Psoas muscle (tissue), 7 donors: ENCODE measurements at regions not wholly inside any gene's neighbourhood (a gene's known extent, or its start where the extent isn't known, plus 50 kb on each side); places are given as distances from the start of the nearest gene placed in this dataset.

Source experiments
- ATAC-seq, 4 donors: fragments of 200-7000 bp; cut with Tn5 transposase; one replicate each; pipeline ENCODE4 v1.9.1; 2020; ENCODE audit warnings: moderate library complexity in 3 of 4, mild to moderate bottlenecking in 2 of 4
- DNase-seq, 2 donors: peaks; one replicate each; pipeline ENCODE4 v3.0.0-alpha.2; 2020
- H3K27ac ChIP-seq: fragments of 200-600 bp; one replicate; pipeline ENCODE4 v1.8.0; 2022
- H3K27me3 ChIP-seq, 3 donors: fragments of 200-600 bp in 1 of 3; one replicate each; pipeline versions ENCODE4 v1.6.1 to v1.8.0; 2013 to 2022; ENCODE audit warnings: low read length in 2 of 3, mild to moderate bottlenecking in 2 of 3, moderate library complexity in 1 of 3; ENCODE audit not compliant: insufficient read depth in 3 of 3
- H3K36me3 ChIP-seq, 2 donors: fragments of 200-600 bp in 1 of 2; one replicate each; pipeline versions ENCODE4 v1.6.1 to v1.8.0; 2013 to 2022; ENCODE audit warnings: low read depth in 1 of 2, mild to moderate bottlenecking in 1 of 2, moderate library complexity in 1 of 2; ENCODE audit not compliant: insufficient read depth in 1 of 2
- H3K4me1 ChIP-seq: fragments of 200-600 bp; one replicate; pipeline ENCODE4 v1.8.0; 2022
- H3K4me3 ChIP-seq: fragments of 200-600 bp; one replicate; pipeline ENCODE4 v1.8.0; 2022; ENCODE audit warnings: mild to moderate bottlenecking
- H3K9me3 ChIP-seq: fragments of 200-600 bp; one replicate; pipeline ENCODE4 v1.8.0; 2022
- CTCF ChIP-seq: fragments of 200-600 bp; IDR thresholded peaks from one replicate; pipeline ENCODE4 v1.8.0; 2022; ENCODE audit warnings: antibody characterized with exemption
- WGBS, 3 donors: extraction: QIAGEN DNeasy Blood & Tissue Kit; methylation state at CpG; one replicate each; pipeline versions ENCODE4 v1.1.6 to v1.1.7; 2013; 5-methylcytosine and 5-hydroxymethylcytosine counted together
- intact Hi-C, 2 donors: fragments of 100-400 bp; cut with DNase I; formaldehyde crosslinking; loops; one replicate each; pipeline versions ENCODE4 v1.11.0 to v1.14.2; 2022
- donor health status: healthy with polysubstance abuse.
- donor health status: DM: no; HTN: no; CAD: no; lungs with moderate emphysema.
- donor health status: Bipolar disorder and iron deficiency.
- donor health status: healthy.
- donor health status: DM: yes; HTN: yes; CAD: no.
- donor health status: DM: no; HTN: no; CAD: no.
- donor health status: DM: yes; HTN: yes; CAD: no.

GRCh38 chr3:75220932-75221331, 443.2 kb upstream of the FRG2C start:
- Histone ChIP-seq H3K9me3 (no peaks in the 10 kb centered on the region), H3K36me3 (no peaks in the 10 kb centered on the region), H3K4me1 (no peaks in the 10 kb centered on the region), H3K4me3 (no peak overlapping the region), H3K27me3 (no peaks in the 10 kb centered on the region), H3K27ac (no peak overlapping the region)
- 65 to 69% (median 69%) methylated on average over 4 of the region's 4 CpGs for WGBS, 3 donors
- DNase-seq (no peak), ATAC-seq (no peak)
- TF ChIP-seq CTCF = no peak
- intact Hi-C loops = no loop called here

- Histone ChIP-seq H3K36me3 (no peaks in the 10 kb centered on the region), H3K4me3 (no peak overlapping the region), H3K9me3 (no peaks in the 10 kb centered on the region), H3K4me1 (no peaks in the 10 kb centered on the region), H3K27ac (no peak overlapping the region), H3K27me3 (peaks cover 0 to 2% (median 0%) of the 10 kb centered on the region in 3 donors)
- no peak for TF ChIP-seq CTCF
- intact Hi-C loops = no loop called here
- DNase-seq (no peak), ATAC-seq (no peak)
- WGBS, 3 donors = 42 to 49% (median 48%) methylated on average over 2 of the region's 2 CpGs
Observed at GRCh38 chr3:75224412-75224811, 439.7 kb upstream of the FRG2C start.

GRCh38 chr3:75232216-75232615, 431.9 kb upstream of the FRG2C start:
- Histone ChIP-seq H3K9me3 (no peaks in the 10 kb centered on the region), H3K27ac (no peak overlapping the region), H3K36me3 (no peaks in the 10 kb centered on the region), H3K27me3 (peaks cover 0 to 2% (median 0%) of the 10 kb centered on the region in 3 donors), H3K4me1 (no peaks in the 10 kb centered on the region), H3K4me3 (no peak overlapping the region)
- no peak for TF ChIP-seq CTCF
- WGBS, 3 donors = 31 to 40% (median 32%) methylated on average over 1 of the region's 1 CpG
- DNase-seq (no peak), ATAC-seq (no peak)
- intact Hi-C loops = no loop called here

GRCh38 chr3:75235631-75236030, 428.5 kb upstream of the FRG2C start:
- H3K36me3 ChIP-seq = no peaks in the 10 kb centered on the region
- no peak for ATAC-seq
- no peak for TF ChIP-seq CTCF

GRCh38 chr3:75237053-75237452, 427.1 kb upstream of the FRG2C start:
- no peak for DNase-seq
- no peak for ATAC-seq
- H3K36me3 ChIP-seq = no peaks in the 10 kb centered on the region
- H3K4me1 ChIP-seq = no peaks in the 10 kb centered on the region
- H3K9me3 ChIP-seq = no peaks in the 10 kb centered on the region
- no peak overlapping the region for H3K4me3 ChIP-seq
- no peaks in the 10 kb centered on the region for H3K27me3 ChIP-seq
- TF ChIP-seq CTCF = no peak
- no peak overlapping the region for H3K27ac ChIP-seq
- WGBS, 3 donors = 93 to 95% (median 94%) methylated on average over 1 of the region's 1 CpG
- intact Hi-C loops = no loop called here

More at GRCh38 chr3:75235631-75236030, 428.5 kb upstream of the FRG2C start:
- 78 to 82% (median 81%) methylated on average over 4 of the region's 4 CpGs for WGBS, 3 donors
- DNase-seq = no peak
- Histone ChIP-seq H3K4me1 (no peaks in the 10 kb centered on the region), H3K9me3 (no peaks in the 10 kb centered on the region), H3K4me3 (no peak overlapping the region), H3K27ac (no peak overlapping the region), H3K27me3 (no peaks in the 10 kb centered on the region)
- intact Hi-C loops = no loop called here
